Upper lobe of right lung (tissue), 1 donor: ENCODE measurements at regions not wholly inside any gene's neighbourhood (a gene's known extent, or its start where the extent isn't known, plus 50 kb on each side); places are given as distances from the start of the nearest gene placed in this dataset.
"Not testable (repeated sequence)": the region's sequence is repeated elsewhere in the genome, so short reads cannot be mapped to it uniquely, and the experiment has no call there.

ENCODE experiments used
- ATAC-seq: fragments of 200-7000 bp; cut with Tn5 transposase; one replicate; pipeline ENCODE4 v1.9.1; 2020; ENCODE audit warnings: mild to moderate bottlenecking, moderate library complexity
- DNase-seq: peaks from one replicate; pipeline ENCODE4 v3.0.0-alpha.2; 2020
- H3K27ac ChIP-seq: fragments of 200-600 bp; one replicate; pipeline ENCODE4 v1.8.0; 2022
- H3K27me3 ChIP-seq: fragments of 200-600 bp; one replicate; pipeline ENCODE4 v1.8.0; 2022; ENCODE audit warnings: mild to moderate bottlenecking
- H3K36me3 ChIP-seq: fragments of 200-600 bp; one replicate; pipeline ENCODE4 v1.8.0; 2022
- H3K4me1 ChIP-seq: fragments of 200-600 bp; one replicate; pipeline ENCODE4 v1.8.0; 2022
- H3K4me3 ChIP-seq: fragments of 200-600 bp; one replicate; pipeline ENCODE4 v1.8.0; 2022; ENCODE audit warnings: mild to moderate bottlenecking
- H3K9me3 ChIP-seq: fragments of 200-600 bp; one replicate; pipeline ENCODE4 v1.8.0; 2022
- intact Hi-C: fragments of 100-400 bp; cut with DNase I; formaldehyde crosslinking; loops from one replicate; pipeline ENCODE4 v1.11.0; 2022
- TF ChIP-seq, protein P1 (sequence below): fragments of 200-600 bp; IDR thresholded peaks from one replicate; pipeline ENCODE4 v1.8.0; 2022; ENCODE audit warnings: antibody characterized with exemption
- donor health status: DM: no; HTN: yes; CAD: no; lungs with severe emphysema.

DNA sequence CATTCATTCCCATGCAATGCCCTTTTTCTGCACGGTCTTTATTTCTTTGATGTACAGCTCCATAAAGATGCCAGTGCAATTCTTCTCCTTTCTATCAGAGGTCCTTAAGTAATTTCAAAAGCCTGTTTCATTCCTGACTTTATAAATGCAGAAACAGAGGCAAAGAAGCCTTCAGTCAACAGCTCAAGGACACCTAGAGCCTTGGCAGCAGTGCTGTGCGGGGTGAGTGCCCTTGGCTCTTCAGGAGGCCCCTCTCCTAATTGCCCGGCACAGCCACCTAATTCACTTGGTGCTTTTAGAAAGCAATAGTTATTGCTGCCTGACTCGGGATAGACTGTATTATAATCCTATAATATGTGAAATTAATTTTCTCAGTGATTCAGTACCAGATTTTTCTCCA lies 169.6 kb upstream of the KLF6 start:
- no peaks in the 10 kb centered on the region for H3K9me3 ChIP-seq
- H3K4me1 ChIP-seq = no peaks in the 10 kb centered on the region
- intact Hi-C loops = no loop called here
- DNase-seq = no peak
- H3K27ac ChIP-seq = no peak overlapping the region
- no peaks in the 10 kb centered on the region for H3K27me3 ChIP-seq
- no peak overlapping the region for H3K4me3 ChIP-seq
- ATAC-seq = peak; percentile 31
- TF ChIP-seq, protein P1, sequence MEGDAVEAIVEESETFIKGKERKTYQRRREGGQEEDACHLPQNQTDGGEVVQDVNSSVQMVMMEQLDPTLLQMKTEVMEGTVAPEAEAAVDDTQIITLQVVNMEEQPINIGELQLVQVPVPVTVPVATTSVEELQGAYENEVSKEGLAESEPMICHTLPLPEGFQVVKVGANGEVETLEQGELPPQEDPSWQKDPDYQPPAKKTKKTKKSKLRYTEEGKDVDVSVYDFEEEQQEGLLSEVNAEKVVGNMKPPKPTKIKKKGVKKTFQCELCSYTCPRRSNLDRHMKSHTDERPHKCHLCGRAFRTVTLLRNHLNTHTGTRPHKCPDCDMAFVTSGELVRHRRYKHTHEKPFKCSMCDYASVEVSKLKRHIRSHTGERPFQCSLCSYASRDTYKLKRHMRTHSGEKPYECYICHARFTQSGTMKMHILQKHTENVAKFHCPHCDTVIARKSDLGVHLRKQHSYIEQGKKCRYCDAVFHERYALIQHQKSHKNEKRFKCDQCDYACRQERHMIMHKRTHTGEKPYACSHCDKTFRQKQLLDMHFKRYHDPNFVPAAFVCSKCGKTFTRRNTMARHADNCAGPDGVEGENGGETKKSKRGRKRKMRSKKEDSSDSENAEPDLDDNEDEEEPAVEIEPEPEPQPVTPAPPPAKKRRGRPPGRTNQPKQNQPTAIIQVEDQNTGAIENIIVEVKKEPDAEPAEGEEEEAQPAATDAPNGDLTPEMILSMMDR = no peak
- H3K36me3 ChIP-seq = no peaks in the 10 kb centered on the region

DNA sequence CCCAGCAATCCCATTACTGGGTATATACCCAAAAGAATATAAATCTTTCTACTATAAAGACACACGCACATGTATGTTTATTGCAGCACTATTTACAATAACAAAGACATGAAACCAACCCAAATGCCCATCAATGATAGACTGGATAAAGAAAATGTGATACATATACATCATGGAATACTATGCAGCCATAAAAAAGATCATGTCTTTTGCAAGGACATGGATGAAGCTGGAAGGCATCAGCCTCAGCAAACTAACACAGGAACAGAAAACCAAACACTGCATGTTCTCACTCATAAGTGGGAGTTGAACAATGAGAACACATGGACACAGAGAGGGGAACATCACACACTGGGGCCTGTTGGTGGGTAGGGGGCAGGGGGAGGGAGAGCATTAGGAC lies 169.0 kb upstream of the KLF6 start:
- H3K4me1 ChIP-seq, H3K4me3 ChIP-seq, H3K27ac ChIP-seq, H3K36me3 ChIP-seq, ATAC-seq, H3K27me3 ChIP-seq, DNase-seq, intact Hi-C loops, H3K9me3 ChIP-seq: not testable (repeated sequence)

DNA sequence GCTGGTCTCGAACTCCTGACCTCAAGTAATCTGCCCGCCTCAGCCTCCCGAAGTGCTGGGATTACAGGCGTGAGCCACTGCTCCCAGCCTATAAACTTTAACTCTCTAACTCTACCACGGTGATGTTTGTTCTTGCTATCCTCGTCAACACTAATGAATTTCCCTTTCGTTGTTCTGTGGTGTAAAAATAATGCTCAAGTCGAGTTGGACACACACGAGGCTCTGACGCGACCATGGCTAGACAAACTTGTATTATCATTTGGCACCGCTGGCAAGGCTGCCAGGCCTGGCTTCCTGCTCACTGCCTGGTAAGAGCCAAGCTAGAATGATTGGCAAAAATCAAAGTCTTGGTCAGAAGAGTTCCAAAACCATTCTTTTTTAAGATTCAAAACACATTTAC lies 167.0 kb upstream of the KLF6 start:
- Histone ChIP-seq H3K27me3 (no peaks in the 10 kb centered on the region), H3K36me3 (no peaks in the 10 kb centered on the region), H3K4me3 (no peak overlapping the region), H3K27ac (no peak overlapping the region), H3K9me3 (no peaks in the 10 kb centered on the region), H3K4me1 (no peaks in the 10 kb centered on the region)
- ATAC-seq (no peak), DNase-seq (no peak)
- intact Hi-C loops = no loop called here
- TF ChIP-seq, protein P1 = no peak

DNA sequence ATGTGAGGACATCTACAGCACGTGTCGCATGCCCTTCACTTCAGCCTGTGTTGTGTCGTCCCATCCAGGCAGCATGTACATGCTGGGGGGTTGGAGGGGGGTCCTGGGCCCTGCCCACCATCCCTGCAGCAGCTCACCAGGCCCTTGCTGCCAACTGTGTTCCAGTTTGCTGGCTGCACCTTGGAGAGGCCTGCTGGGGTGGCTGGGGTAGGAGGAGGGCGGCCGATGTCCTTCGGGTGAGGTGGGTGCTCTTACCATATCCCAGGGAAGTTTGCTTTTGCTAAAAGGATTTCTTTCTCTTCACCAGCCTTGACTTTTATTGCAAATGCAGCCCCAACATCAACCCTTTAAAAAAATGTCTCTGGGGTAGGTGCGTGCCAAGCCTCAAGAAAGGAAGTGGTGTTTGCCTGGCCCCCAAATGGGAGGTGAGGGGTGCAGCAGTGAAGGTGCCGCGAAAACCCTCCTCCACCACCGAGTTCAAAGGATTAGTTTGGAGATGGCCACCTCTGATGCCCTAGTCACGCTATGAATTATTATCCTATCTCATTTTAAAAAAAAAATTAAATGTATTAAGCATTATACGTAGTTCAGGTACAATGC lies 165.8 kb upstream of the KLF6 start:
- intact Hi-C loops = no loop called here

DNA sequence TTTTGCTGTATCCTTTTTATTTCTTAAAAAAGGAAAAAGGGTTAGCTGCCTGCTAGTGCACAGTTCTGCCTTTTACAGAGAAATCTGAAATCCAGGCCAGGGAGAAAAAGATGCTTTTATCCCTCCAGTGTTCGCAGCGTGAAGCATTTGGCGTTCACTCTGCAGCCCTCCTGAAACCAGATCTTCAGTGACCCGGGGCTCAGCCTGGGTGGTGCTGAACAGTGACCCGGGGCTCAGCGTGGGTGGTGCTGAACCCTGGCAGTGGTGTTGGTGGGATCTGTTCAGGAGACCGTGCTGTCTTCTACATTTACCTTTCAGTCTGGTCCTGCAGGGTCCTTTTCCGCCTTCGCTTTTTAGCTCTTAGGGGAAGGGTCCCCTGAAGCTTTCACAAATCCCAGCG lies 164.7 kb upstream of the KLF6 start:
- H3K27me3 ChIP-seq = no peaks in the 10 kb centered on the region

More for the DNA sequence above, 165.8 kb upstream of the KLF6 start:
- Histone ChIP-seq H3K4me1 (no peaks in the 10 kb centered on the region), H3K27ac (no peak overlapping the region), H3K4me3 (no peak overlapping the region), H3K36me3 (no peaks in the 10 kb centered on the region), H3K27me3 (no peaks in the 10 kb centered on the region), H3K9me3 (no peaks in the 10 kb centered on the region)
- ATAC-seq (no peak), DNase-seq (no peak)
- TF ChIP-seq, protein P1 = no peak

DNA sequence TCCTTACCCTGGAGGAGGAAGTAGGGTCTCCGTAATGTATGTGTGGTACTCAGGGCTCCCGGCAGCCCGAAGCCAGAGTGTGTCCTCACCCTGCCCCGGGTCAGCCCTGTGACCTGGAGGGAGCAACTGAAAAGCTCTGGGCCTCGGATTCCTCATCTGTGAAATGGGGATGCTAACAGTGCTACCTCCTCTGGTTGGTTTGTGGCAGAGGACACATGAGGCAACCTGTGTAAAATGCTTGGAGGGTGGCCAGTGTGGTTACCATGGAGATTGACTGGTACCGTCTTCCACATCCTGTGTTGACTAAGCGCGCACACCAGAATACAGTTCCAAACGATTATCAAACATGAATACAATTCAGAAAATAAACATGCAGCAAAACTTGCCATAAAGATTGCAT lies 163.8 kb upstream of the KLF6 start:
- Histone ChIP-seq H3K4me1 (no peaks in the 10 kb centered on the region), H3K9me3 (no peaks in the 10 kb centered on the region), H3K36me3 (no peaks in the 10 kb centered on the region), H3K27ac (peak overlapping the region; percentile 13), H3K4me3 (no peak overlapping the region), H3K27me3 (no peaks in the 10 kb centered on the region)
- TF ChIP-seq, protein P1 = no peak
- intact Hi-C loops = no loop called here
- no peak for DNase-seq
- peak; percentile 64 for ATAC-seq

More for the DNA sequence above, 164.7 kb upstream of the KLF6 start:
- Histone ChIP-seq H3K4me3 (no peak overlapping the region), H3K27ac (no peak overlapping the region), H3K36me3 (no peaks in the 10 kb centered on the region), H3K9me3 (no peaks in the 10 kb centered on the region), H3K4me1 (no peaks in the 10 kb centered on the region)
- DNase-seq (no peak), ATAC-seq (no peak)
- intact Hi-C loops = no loop called here
- TF ChIP-seq, protein P1 = no peak
